ENCODE measurements at regions not wholly inside any gene's neighbourhood (a gene's known extent, or its start where the extent isn't known, plus 50 kb on each side); places are given as distances from the start of the nearest gene placed in this dataset.
"Not testable (repeated sequence)": the region's sequence is repeated elsewhere in the genome, so short reads cannot be mapped to it uniquely, and the experiment has no call there.

DNA sequence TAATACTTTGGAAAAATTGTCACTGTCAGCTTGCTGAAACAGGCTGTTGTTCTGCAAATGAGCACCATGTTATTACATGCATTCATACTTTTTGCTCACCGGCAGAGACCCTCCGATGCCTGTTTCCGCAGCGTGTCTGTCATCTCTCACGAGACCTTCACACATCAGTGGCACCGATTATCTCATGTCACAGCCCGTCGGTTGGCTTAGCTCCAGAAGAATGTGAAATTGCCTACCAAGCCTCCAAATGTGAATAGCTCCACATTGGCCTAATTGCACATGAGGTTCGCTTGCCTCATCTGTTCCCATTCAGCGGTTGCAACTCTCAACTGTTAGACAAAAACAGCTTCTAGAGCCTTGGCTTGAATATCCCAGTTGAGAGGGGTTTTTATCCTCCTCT lies 233.0 kb downstream of the ACTR3 start:
- TF ChIP-seq, protein P1, sequence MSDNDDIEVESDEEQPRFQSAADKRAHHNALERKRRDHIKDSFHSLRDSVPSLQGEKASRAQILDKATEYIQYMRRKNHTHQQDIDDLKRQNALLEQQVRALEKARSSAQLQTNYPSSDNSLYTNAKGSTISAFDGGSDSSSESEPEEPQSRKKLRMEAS (IDR thresholded peaks at IDR 0.05; ENCODE audit: low read depth, low read length): no peak
- TF ChIP-seq, protein P2, sequence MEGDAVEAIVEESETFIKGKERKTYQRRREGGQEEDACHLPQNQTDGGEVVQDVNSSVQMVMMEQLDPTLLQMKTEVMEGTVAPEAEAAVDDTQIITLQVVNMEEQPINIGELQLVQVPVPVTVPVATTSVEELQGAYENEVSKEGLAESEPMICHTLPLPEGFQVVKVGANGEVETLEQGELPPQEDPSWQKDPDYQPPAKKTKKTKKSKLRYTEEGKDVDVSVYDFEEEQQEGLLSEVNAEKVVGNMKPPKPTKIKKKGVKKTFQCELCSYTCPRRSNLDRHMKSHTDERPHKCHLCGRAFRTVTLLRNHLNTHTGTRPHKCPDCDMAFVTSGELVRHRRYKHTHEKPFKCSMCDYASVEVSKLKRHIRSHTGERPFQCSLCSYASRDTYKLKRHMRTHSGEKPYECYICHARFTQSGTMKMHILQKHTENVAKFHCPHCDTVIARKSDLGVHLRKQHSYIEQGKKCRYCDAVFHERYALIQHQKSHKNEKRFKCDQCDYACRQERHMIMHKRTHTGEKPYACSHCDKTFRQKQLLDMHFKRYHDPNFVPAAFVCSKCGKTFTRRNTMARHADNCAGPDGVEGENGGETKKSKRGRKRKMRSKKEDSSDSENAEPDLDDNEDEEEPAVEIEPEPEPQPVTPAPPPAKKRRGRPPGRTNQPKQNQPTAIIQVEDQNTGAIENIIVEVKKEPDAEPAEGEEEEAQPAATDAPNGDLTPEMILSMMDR (IDR thresholded peaks at IDR 0.05; ENCODE audit: low read depth, low read length): no peak
- H3K4me3 ChIP-seq (ENCODE audit: low read depth, low read length): no peak overlapping the region
- no peak for DNase-seq (ENCODE audit: low read depth)

DNA sequence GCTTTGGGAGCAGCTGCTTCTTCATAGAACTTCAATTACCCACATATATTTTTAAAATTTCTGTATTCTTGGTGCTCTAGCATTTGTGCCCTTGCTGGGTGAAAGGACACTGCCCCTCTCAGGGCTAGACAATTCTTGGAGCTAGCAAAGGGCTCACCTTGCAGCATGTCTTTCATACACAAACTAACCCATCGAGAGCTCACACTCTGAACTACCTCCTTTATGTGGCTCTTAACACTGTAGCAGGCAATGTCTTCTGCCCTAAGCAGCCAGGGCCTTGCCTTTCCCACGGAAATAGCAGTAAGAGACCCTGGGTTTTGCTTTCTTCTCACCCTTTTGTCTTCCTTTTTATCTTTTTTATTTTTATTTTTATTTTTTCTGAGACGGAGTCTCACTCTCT lies 234.0 kb downstream of the ACTR3 start:
- TF ChIP-seq, protein P1 (IDR thresholded peaks at IDR 0.05; ENCODE audit: low read depth, low read length): no peak
- no peak for DNase-seq (ENCODE audit: low read depth)
- H3K4me3 ChIP-seq (ENCODE audit: low read depth, low read length): no peak overlapping the region

DNA sequence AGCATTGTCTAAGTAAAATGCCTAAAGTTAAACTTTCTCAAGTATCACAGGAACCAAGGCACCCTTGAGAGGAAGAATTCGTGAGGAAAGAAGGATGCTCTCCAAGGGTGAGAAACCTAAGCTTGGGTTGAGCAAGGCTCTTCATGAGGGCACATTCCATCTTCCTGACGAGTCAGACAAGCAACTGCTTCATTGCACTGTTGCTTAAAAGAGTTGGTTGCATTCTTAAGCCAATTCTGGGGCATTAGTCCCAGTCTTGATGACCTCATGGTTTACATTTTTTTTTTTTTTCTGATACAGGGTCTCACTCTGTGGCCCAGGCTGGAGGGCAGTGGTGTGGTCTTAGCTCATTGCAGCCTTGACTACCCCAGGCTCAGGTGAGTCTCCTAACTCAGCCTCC lies 237.5 kb downstream of the ACTR3 start:
- DNase-seq (ENCODE audit: low read depth): no peak
- TF ChIP-seq, protein P1 (IDR thresholded peaks at IDR 0.05; ENCODE audit: low read depth, low read length): no peak
- TF ChIP-seq, protein P2 (IDR thresholded peaks at IDR 0.05; ENCODE audit: low read depth, low read length): no peak
- no peak for TF ChIP-seq MYC (IDR thresholded peaks at IDR 0.05; ENCODE audit: low read depth, low read length)
- TF ChIP-seq POLR2A (IDR thresholded peaks at IDR 0.05; ENCODE audit: extremely low read depth, insufficient read length): no peak
- no peak overlapping the region for H3K4me3 ChIP-seq (ENCODE audit: low read depth, low read length)

DNA sequence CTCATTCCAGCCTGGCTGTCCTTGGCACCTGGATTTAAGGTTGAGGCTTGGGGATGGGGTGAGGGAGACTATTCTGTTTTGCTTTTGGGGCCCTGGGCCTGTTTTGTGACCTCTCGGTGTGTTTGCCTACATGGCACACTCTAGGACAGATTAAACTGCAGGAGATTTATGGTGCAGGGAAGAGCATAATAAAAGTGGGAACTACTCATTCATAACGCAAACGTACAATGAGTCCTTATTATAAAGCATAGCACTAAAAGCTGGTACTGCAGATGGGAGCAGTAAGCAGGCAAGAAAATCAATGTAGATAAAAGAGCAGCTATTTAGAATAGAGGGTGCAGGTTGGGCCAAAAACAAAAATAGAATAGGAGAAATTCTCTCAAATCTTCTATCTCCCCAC lies 238.4 kb downstream of the ACTR3 start:
- H3K4me3 ChIP-seq (ENCODE audit: low read depth, low read length): no peak overlapping the region
- TF ChIP-seq, protein P2 (IDR thresholded peaks at IDR 0.05; ENCODE audit: low read depth, low read length): no peak
- no peak for TF ChIP-seq POLR2A (IDR thresholded peaks at IDR 0.05; ENCODE audit: extremely low read depth, insufficient read length)
- TF ChIP-seq MYC (IDR thresholded peaks at IDR 0.05; ENCODE audit: low read depth, low read length): no peak
- TF ChIP-seq, protein P1 (IDR thresholded peaks at IDR 0.05; ENCODE audit: low read depth, low read length): no peak
- no peak for DNase-seq (ENCODE audit: low read depth)

DNA sequence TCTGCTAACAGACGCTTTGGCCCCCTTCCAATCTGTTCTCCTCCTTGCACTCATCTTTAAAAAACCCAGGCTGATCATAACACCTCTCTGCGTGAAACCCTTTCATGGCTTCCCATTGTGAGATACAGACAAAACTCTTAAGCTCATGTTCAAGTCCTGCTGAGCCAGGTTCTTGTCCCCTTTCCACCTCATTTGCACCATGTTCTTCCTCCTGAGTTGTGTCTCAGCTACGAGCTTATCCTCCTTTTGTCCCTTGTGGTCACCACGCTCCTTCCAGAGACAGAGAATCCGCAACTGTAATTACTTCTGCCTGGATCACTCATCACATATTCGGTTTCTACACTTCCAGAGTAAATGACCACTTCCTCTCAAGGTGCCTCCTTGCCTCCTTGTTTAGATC lies 238.8 kb downstream of the ACTR3 start:
- TF ChIP-seq, protein P1 (IDR thresholded peaks at IDR 0.05; ENCODE audit: low read depth, low read length): no peak
- TF ChIP-seq, protein P2 (IDR thresholded peaks at IDR 0.05; ENCODE audit: low read depth, low read length): no peak
- TF ChIP-seq MYC (IDR thresholded peaks at IDR 0.05; ENCODE audit: low read depth, low read length) (no peak), POLR2A (IDR thresholded peaks at IDR 0.05; ENCODE audit: extremely low read depth, insufficient read length) (no peak)
- no peak for DNase-seq (ENCODE audit: low read depth)
- no peak overlapping the region for H3K4me3 ChIP-seq (ENCODE audit: low read depth, low read length)

DNA sequence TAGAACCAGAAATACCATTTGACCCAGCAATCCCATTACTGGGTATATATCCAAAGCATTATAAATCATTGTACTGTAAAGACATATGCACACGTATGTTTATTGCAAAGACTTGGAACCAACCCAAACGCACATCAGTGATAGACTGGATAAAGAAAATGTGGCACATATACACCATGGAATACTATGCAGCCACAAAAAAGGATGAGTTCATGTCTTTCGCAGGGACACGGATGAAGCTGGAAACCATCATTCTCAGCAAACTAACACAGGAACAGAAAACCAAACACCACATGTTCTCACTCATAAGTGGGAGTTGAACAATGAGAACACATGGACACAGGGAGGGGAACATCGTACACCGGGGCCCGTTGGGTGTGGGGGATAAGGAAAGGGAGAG lies 242.2 kb downstream of the ACTR3 start:
- H3K4me3 ChIP-seq (ENCODE audit: low read depth, low read length); DNase-seq (ENCODE audit: low read depth): not testable (repeated sequence)

DNA sequence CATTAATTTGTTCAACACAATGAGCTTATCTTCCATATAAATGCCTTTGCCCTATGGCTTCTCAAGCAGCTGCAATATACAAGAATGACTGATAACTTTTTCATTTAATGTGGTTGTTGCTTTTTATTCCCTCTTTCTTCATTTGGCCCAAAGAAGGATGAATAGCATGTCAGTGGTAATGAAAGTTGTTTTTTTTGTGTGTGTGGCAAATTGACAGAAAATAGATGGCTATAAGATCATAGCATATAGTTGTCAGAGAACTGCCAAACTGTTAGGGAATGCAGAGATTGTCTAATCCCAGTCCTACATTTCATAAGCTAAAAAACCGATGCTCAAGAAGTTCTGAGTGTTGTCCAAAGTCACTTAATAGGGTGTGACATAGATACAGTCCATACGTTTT lies 244.3 kb downstream of the ACTR3 start:
- no peak for DNase-seq (ENCODE audit: low read depth)
- no peak overlapping the region for H3K4me3 ChIP-seq (ENCODE audit: low read depth, low read length)
- TF ChIP-seq, protein P2 (IDR thresholded peaks at IDR 0.05; ENCODE audit: low read depth, low read length): no peak
- TF ChIP-seq POLR2A (IDR thresholded peaks at IDR 0.05; ENCODE audit: extremely low read depth, insufficient read length) (no peak), MYC (IDR thresholded peaks at IDR 0.05; ENCODE audit: low read depth, low read length) (no peak)
- TF ChIP-seq, protein P1 (IDR thresholded peaks at IDR 0.05; ENCODE audit: low read depth, low read length): no peak

All from NB4 (cell line).